Glomerular endothelial cell (primary cell): ENCODE measurements at regions not wholly inside any gene's neighbourhood (a gene's known extent, or its start where the extent isn't known, plus 50 kb on each side); places are given as distances from the start of the nearest gene placed in this dataset.
"Not testable (repeated sequence)": the region's sequence is repeated elsewhere in the genome, so short reads cannot be mapped to it uniquely, and the experiment has no call there.

Experiments used
- DNase-seq: peaks from one replicate; pipeline ENCODE4 v3.0.0-alpha.2; 2011; ENCODE audit warnings: low read depth, low spot score; ENCODE audit errors: extremely low read depth

DNA sequence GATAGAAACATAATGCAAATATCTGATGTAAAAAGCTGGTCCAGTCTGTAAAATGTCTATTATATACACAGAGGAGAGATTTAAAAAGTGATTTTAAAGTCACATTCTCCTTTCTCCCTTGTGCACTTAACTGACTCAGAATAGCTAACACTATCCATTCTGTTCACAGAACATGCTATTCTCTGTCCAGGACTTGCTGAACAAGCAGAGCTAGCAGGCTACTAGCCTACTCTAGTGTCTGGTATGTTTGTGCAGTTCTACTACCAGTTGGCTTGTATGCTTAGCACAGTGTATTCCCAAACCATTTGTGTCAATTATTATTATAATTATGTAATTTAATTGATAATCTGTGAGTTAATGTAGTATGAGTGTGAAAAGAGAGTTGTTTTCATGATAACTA lies 161.7 kb upstream of the NUDT12 start:
- DNase-seq: no peak

DNA sequence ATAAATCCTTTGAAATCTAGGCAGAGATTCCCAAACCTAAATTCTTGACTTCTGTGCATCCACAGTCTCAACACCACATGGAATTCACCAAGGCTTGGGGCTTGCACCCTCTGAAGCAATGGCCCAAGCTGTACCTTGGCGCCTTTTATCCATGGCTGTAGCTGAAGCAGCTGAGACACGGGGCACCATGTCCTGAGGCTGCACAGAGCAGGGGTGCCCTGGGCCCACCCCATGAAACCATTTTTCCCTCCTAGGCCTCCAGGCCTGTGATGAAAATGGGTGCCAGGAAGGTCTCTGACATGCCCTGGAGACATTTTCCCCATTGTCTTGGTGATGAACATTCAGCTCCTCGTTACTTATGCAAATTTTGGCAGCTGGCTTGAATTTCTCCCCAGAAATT lies 158.6 kb upstream of the NUDT12 start:
- no peak for DNase-seq

DNA sequence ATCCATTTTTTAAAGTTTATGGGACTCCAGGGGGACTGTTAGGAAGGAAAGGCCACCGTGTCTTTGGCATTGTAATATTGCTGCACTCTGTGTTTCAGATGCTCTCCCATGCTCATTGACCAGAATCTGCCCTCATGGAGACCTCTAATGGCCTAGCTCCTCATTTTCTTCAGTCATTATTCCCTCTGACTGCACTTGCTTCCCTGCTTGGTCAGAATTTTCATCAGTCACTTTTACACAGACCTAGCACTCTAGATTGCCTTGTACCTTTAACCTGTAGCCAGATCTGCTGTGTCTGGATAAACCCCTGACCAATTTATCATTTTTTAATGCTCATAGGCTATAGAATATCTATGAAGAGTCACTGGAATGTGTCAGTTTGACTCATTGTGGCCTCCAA lies 155.5 kb upstream of the NUDT12 start:
- DNase-seq: no peak

GRCh38 chr5:103708601-103709000 lies 146.0 kb upstream of the NUDT12 start:
- DNase-seq: no peak

- no peak for DNase-seq
These were observed 144.5 kb upstream of the NUDT12 start for GRCh38 chr5:103706939-103707682.

DNA sequence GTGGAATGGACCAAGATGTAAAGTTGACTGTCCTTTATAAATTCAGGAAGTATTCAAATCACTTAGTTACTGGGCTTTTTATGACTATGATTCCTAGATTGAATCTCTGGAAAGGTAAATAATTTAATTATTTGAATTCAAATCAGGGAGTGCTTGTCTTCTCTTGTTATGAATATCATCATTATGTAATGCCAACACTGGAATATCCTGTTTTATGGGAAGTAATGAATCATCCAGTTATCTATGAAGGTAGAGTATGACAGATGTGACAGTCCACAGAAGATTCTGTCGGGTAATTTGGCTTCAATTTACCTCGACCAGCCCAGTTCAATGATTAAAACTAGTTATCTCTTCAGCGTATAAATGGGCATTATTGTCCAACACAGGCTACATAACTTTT lies 141.0 kb upstream of the NUDT12 start:
- no peak for DNase-seq

- no peak for DNase-seq
These were observed 130.9 kb upstream of the NUDT12 start for GRCh38 chr5:103693517-103693916.

GRCh38 chr5:103690676-103691075 lies 128.1 kb upstream of the NUDT12 start:
- no peak for DNase-seq

GRCh38 chr5:103679873-103680272 lies 117.3 kb upstream of the NUDT12 start:
- DNase-seq: no peak

GRCh38 chr5:103676198-103676597 lies 113.6 kb upstream of the NUDT12 start:
- DNase-seq: not testable (repeated sequence)

- no peak for DNase-seq
These were observed 112.2 kb upstream of the NUDT12 start for GRCh38 chr5:103674739-103675138.

GRCh38 chr5:103674251-103674650 lies 111.7 kb upstream of the NUDT12 start:
- DNase-seq: no peak

GRCh38 chr5:103669615-103670014 lies 107.0 kb upstream of the NUDT12 start:
- no peak for DNase-seq

GRCh38 chr5:103668281-103668680 lies 105.7 kb upstream of the NUDT12 start:
- peak; percentile 65 for DNase-seq

DNA sequence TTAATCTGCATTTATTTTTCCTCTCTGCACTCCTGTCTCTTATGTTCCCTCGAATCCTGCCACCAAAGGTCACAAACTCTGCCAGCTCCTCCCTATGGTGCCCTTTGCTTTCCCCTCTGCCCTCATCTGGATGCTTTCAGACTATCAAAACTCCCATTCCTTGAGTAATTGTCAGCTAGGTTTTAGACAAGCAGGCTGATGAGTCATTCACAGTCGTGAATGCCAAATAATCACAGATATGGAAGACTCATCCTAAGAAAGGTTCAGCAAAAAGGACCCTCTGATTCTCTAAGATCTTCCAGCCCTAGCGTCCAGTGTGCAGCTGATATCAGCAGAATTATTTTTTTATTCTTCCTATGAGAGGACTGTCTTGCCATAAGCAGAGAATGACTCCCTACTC lies 104.5 kb upstream of the NUDT12 start:
- peak; percentile 18 for DNase-seq

GRCh38 chr5:103657301-103657700 lies 94.7 kb upstream of the NUDT12 start:
- DNase-seq: no peak

DNA sequence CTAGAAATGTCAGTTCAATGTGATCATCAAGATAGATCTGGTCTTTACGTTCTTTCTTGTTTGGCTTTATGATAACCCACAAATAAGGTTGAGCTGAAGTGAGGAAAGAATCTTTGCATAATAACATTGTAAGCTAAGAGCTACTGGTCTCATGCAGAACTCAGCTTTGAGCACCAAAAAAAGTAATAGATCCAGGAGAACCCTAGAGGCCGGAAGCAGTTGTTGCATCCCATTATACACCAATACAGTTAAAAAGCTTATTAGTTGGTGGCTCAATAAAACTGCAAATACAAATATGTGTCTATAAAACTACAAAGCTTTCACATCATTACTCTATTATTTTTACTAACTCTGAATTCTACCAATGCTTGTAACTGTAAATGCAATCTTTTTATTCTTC lies 85.5 kb upstream of the NUDT12 start:
- DNase-seq: no peak

GRCh38 chr5:103646698-103647614 lies 84.4 kb upstream of the NUDT12 start:
- DNase-seq: no peak

DNA sequence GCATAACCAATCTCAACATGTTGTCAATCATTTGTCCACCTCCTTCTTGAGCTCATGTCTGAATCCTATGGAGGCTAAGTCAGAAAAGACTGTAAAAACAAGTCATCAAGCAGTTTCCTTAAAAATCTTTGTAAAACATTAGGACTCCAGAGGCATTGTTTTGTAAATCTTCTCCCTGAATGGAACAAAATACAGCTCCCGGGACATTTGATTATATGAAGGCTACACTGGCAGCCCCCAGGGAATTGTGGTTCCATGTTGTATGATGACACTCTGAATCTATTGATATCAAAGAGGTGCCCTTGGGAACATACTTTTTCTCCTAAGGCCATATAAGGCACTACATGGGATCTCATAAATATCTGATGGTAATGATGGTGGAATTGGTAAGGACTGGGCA lies 83.2 kb upstream of the NUDT12 start:
- DNase-seq: no peak

GRCh38 chr5:103638979-103639378 lies 76.4 kb upstream of the NUDT12 start:
- no peak for DNase-seq

DNA sequence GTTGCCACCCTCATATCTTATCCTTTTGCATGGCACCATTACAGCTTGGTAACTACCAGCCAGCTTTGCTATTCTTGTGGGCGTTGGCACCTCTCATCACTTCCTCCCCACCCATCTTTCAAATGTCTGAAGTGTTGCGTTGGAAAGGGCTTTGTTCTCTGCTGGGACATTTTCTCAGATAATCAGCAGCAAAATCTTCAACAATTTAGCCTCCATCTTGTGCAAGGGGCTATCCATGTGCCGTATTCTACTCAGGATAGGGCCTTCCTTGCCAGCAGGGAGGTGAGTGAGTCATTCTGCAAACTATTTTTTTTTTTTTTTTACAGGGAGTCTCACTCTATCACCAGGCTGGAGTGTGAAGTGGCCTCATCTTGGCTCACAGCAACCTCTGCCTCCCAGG lies 62.1 kb upstream of the NUDT12 start:
- no peak for DNase-seq

DNA sequence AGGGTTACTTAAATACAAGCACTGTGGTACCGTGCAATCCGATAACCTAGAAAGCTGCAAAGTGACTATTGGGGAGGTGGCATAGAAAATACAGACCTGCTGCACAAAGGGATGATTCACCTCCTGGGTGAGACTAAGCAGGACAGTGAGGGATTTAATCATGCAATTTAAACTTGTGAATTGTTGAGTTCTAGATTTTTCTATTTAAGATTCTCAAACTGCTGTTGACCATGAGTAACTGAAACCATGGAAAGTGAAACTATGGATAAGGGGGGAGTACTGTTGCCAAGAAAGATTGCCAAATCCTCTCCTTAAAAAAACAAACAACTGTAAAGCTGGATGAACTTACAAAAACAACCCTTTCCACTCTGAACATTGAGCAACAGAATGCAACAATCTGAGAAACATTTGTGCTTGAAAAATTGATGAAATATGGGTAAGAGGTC lies 61.5 kb upstream of the NUDT12 start:
- DNase-seq: no peak
